Right renal cortex interstitium (tissue), 3 donors: ENCODE measurements at regions not wholly inside any gene's neighbourhood (a gene's known extent, or its start where the extent isn't known, plus 50 kb on each side); places are given as distances from the start of the nearest gene placed in this dataset.

Source experiments
- DNase-seq, 3 donors: peaks; one replicate each; pipeline ENCODE4 v3.0.0-alpha.2; 2013; ENCODE audit warnings: low read depth in 3 of 3, low spot score in 2 of 3

GRCh38 chr17:13243585-13243984 lies 225.8 kb upstream of the ELAC2 start:
- DNase-seq: no peak

DNA sequence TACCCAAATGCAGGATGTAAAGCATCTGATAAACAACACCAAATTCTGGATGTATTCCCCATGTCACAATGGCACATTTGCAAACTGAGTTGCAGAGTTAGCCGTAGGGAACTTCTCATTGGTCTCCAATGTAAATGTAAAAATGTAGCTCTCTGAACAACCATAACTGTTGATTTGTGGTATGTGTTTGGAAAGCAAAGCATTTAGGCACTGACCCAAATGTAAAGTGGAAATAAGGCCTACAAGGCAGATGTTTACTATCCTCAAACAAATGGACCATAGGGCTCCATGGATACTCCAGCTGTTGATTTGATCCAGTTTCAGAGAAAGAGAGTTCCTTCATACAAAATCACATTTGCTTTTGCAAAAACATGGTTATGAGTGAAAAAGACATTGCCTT lies 223.0 kb upstream of the ELAC2 start:
- DNase-seq: no peak

DNA sequence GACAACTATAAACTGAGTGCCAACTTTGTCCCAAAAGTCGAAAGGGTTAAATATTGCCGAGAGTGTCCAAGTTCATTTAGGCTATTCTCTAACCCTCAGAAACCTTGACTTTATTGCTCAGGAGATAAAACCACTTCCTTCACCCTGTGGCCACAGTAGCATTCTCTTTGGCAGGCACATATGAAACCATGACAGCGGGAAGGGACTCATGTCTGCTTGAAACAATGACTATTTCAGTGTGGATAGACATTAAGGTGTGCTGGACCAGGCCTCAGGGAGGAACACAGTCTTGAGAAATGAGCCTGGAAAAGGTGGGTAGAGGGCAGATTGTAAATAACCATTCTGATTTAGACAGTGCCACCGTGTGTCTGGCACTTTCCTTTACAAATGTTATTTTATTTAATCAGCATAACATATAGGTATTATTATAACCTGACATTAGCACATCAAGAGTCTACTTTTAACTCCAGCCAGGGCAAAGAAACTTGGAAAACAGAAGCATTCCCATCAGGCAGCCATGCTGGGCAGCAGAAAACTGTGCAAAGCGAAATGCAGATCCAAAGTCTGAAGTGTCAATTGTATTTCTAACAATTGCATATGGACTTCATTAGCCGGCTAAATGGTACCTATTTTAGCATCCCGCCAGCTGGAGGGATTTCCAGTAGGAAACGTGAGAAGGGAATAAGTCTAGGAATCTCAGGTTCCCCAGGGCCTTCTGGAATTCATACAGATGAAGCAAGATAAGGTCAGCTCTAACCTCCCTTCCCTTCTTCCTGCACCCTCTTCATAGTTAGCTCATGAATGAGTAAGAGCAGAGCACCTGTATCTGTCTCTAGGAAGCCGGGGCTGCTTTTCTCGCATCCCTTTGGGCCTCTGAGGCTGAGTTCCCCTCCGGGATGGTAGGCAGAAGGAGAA lies 212.8 kb upstream of the ELAC2 start:
- no peak for DNase-seq

GRCh38 chr17:13228225-13228624 lies 210.4 kb upstream of the ELAC2 start:
- no peak for DNase-seq

DNA sequence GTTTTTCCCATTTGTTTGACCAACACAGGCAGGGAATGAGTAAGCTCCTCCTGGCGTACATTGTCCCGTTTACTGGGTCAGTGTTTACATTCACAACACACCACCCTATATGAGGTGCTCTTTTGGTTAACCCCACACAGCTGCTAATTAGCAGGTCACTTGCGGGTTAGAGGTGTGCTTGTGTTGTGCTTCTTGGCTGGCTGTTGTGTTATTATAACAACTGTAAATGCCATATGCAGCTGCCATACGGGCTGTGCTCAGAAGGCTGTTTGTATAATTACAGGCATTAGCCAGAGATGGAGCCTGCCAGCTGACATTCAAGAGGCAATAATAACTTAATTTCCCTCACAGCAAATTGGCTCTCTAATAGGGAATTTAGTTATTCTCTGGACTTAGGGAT lies 205.1 kb upstream of the ELAC2 start:
- DNase-seq: no peak

- DNase-seq: no peak
These were observed 195.0 kb upstream of the ELAC2 start for GRCh38 chr17:13212860-13213259.

GRCh38 chr17:13209081-13209480 lies 191.3 kb upstream of the ELAC2 start:
- no peak for DNase-seq

- no peak for DNase-seq
These were observed 186.9 kb upstream of the ELAC2 start for GRCh38 chr17:13204607-13205237.

GRCh38 chr17:13202835-13203234 lies 185.0 kb upstream of the ELAC2 start:
- DNase-seq: no peak

DNA sequence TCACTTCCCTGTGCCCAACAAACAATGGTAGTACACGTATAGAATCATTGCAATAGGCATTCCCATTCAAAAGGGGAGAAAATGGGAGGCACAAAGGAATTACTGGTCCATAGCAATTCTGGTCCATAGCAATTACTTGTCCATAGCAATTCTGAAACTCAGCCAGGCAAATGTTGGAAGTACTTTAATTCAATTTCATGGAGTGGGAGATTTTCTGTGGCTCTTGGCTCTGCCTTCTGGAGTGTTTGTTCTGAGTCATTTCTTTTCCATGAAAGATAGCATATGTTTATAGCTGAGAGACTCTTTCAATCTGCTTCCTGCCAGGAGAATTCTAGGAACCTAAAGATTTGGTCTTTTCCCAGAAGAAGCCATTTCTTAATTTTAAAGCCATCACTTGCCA lies 182.8 kb upstream of the ELAC2 start:
- DNase-seq: no peak

GRCh38 chr17:13199425-13199824 lies 181.6 kb upstream of the ELAC2 start:
- no peak for DNase-seq

- no peak for DNase-seq
These were observed 179.8 kb upstream of the ELAC2 start for GRCh38 chr17:13197586-13197985.

DNA sequence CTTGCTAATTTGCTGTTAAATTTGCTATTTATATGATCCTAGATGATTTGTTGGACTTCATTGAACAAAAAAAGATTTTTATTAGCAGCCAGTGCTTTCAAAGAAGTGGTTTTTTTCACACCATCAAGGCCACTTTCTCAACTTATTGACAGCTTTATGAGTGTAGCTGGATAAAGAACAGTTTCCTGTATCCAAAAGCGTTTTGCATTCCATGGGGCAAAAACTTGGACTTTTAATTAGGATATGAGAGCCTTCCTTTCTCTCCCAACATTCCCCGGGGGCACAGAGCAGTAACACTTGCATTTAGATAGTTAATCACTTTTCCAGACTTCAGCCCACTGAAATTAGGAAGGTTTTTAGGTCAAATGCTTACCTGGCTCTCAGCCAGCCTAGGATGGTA lies 177.1 kb upstream of the ELAC2 start:
- no peak for DNase-seq

GRCh38 chr17:13182854-13183253 lies 165.0 kb upstream of the ELAC2 start:
- DNase-seq: no peak

- DNase-seq: no peak
These were observed 164.6 kb upstream of the ELAC2 start for GRCh38 chr17:13182450-13182849.

- no peak for DNase-seq
These were observed 163.9 kb upstream of the ELAC2 start for GRCh38 chr17:13181683-13182082.

- no peak for DNase-seq
These were observed 158.6 kb upstream of the ELAC2 start for GRCh38 chr17:13176436-13176835.

GRCh38 chr17:13171790-13172189 lies 154.0 kb upstream of the ELAC2 start:
- no peak for DNase-seq

- no peak for DNase-seq
These were observed 144.5 kb upstream of the ELAC2 start for GRCh38 chr17:13162361-13162760.

- no peak for DNase-seq
These were observed 143.0 kb upstream of the ELAC2 start for GRCh38 chr17:13160790-13161189.

DNA sequence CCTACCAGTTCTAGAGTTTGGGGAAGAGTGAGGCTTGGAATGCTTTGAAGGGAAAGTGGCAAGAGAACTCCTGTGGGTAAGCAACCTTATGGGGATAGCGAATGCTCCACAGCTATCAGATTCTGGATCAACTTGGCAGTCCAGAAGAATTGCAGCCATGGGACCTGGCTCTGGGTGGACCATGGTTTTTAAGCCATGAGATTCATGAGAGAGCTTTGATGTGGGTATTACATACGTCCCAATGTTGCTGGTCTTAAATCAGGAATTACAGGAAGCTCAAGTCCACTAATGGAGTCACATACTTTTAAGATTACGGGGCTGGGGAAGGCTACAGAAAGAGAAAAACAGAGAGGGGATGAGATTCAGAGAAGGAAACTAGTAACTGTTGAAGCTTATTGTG lies 142.5 kb upstream of the ELAC2 start:
- DNase-seq: no peak

GRCh38 chr17:13158494-13159240 lies 140.8 kb upstream of the ELAC2 start:
- DNase-seq: no peak
